Gastrocnemius medialis (tissue), 4 donors: ENCODE measurements at regions not wholly inside any gene's neighbourhood (a gene's known extent, or its start where the extent isn't known, plus 50 kb on each side); places are given as distances from the start of the nearest gene placed in this dataset.

Source experiments
- CTCF ChIP-seq, 5 experiments: fragments of 450-650 bp in 3 of 5; fragments of 200-600 bp in 2 of 5; sonication (generic) in 2 of 5; IDR thresholded peaks in 4 of 5; conservative IDR thresholded peaks in 1 of 5; 1 replicate in 4 of 5; 2 replicates in 1 of 5; pipeline ENCODE4 v1.5.1; 2016 to 2019; ENCODE audit warnings: antibody characterized with exemption in 5 of 5, mild to moderate bottlenecking in 3 of 5, moderate library complexity in 3 of 5
- POLR2A ChIP-seq, 2 donors: fragments of 450-650 bp; IDR thresholded peaks; one replicate each; pipeline ENCODE4 v1.6.1; 2017; ENCODE audit warnings: antibody characterized with exemption in 2 of 2, mild to moderate bottlenecking in 2 of 2, moderate library complexity in 2 of 2

GRCh38 chr7:47661051-47661714 lies 79.3 kb upstream of the TNS3 start:
- TF ChIP-seq CTCF (IDR thresholded peaks at IDR 0.05 in 4 of 5, conservative IDR thresholded peaks at IDR 0.05 in 1 of 5) (no peak), POLR2A (IDR thresholded peaks at IDR 0.05) (no peak)
